Right cardiac atrium (tissue), 5 donors: ENCODE measurements at regions not wholly inside any gene's neighbourhood (a gene's known extent, or its start where the extent isn't known, plus 50 kb on each side); places are given as distances from the start of the nearest gene placed in this dataset.
A peak's percentile ranks its signal among the peaks of the same experiment; 100 is the strongest.

ENCODE experiments used
- ATAC-seq, 2 donors: fragments of 200-7000 bp; cut with Tn5 transposase; one replicate each; pipeline versions ENCODE4 v1.8.0 to v1.9.1; 2020; ENCODE audit warnings: moderate library complexity in 2 of 2, mild to moderate bottlenecking in 1 of 2
- DNase-seq, 3 donors: peaks; one replicate each; pipeline ENCODE4 v3.0.0-alpha.2; 2020
- H3K27ac ChIP-seq: one replicate; pipeline ENCODE4 v1.5.1; 2013; ENCODE audit warnings: mild to moderate bottlenecking, low read length, control low read depth, moderate library complexity
- H3K27me3 ChIP-seq: one replicate; pipeline ENCODE4 v1.6.1; 2013; ENCODE audit not compliant: control insufficient read depth, insufficient read depth
- H3K4me1 ChIP-seq: one replicate; pipeline ENCODE4 v1.6.1; 2013; ENCODE audit warnings: low read length; ENCODE audit not compliant: control insufficient read depth, insufficient read depth
- H3K4me3 ChIP-seq: one replicate; pipeline ENCODE4 v1.5.1; 2013; ENCODE audit warnings: low read length, control low read depth
- H3K9me3 ChIP-seq: one replicate; pipeline ENCODE4 v1.6.1; 2013; ENCODE audit warnings: low read length; ENCODE audit not compliant: control insufficient read depth
- WGBS: extraction: QIAGEN DNeasy Blood & Tissue Kit; methylation state at CpG from one replicate; pipeline ENCODE4 v1.1.7; 2013; 5-methylcytosine and 5-hydroxymethylcytosine counted together
- intact Hi-C, 4 donors: fragments of 100-400 bp; cut with DNase I; formaldehyde crosslinking; loops; one replicate each; pipeline versions ENCODE4 v1.11.0 to v1.14.0; 2022 to 2023
- donor health status: healthy with polysubstance abuse.
- donor health status: DM: no; HTN: yes; CAD: no.
- donor health status: DM: no; HTN: no; CAD: no.
- donor health status: DM: no; HTN: yes; CAD: no; lungs with severe emphysema.
- donor health status: DM: yes; HTN: yes; CAD: no.

- no peak overlapping the region for H3K4me3 ChIP-seq
- H3K27ac ChIP-seq: no peak overlapping the region
- H3K27me3 ChIP-seq: no peaks in the 10 kb centered on the region
- H3K9me3 ChIP-seq: no peaks in the 10 kb centered on the region
- 61% methylated on average over 2 of the region's 2 CpGs for WGBS
- intact Hi-C loops: loop anchor here in 3 of 4 donors (5.0 to 10.0 kb wide), 3 partner anchors 163 to 593 kb away; partner anchors contain the start of genes PLCL1 (in 3 of the 3) and MARS2 (in 2 of the 3)
- DNase-seq (no peak), ATAC-seq (no peak)
- no peaks in the 10 kb centered on the region for H3K4me1 ChIP-seq
Observed at GRCh38 chr2:198297350-198297749, 493.0 kb downstream of the PLCL1 start.

- H3K9me3 ChIP-seq: no peaks in the 10 kb centered on the region
- intact Hi-C loops: loop anchor here in 3 of 4 donors (5.0 to 10.0 kb wide), 3 partner anchors 162 to 592 kb away; partner anchors contain the start of genes PLCL1 (in 3 of the 3) and MARS2 (in 2 of the 3)
- no peak overlapping the region for H3K27ac ChIP-seq
- no peaks in the 10 kb centered on the region for H3K4me1 ChIP-seq
- H3K4me3 ChIP-seq: no peak overlapping the region
- peak in 2 of 3 donors; percentile 29 to 52 for DNase-seq
- WGBS: under 1% methylated on average over 8 of the region's 8 CpGs
- ATAC-seq: peak; percentile 73 to 79
- H3K27me3 ChIP-seq: no peaks in the 10 kb centered on the region
Observed at GRCh38 chr2:198296665-198297308, 492.4 kb downstream of the PLCL1 start.

- Histone ChIP-seq H3K4me1 (no peaks in the 10 kb centered on the region), H3K27me3 (no peaks in the 10 kb centered on the region), H3K27ac (no peak overlapping the region), H3K9me3 (no peaks in the 10 kb centered on the region), H3K4me3 (no peak overlapping the region)
- WGBS: 30% methylated on average over 1 of the region's 1 CpG
- intact Hi-C loops: loop anchor here in 3 of 4 donors (5.0 to 10.0 kb wide), 3 partner anchors 158 to 588 kb away; partner anchors contain the start of genes MARS2 (in 2 of the 3) and PLCL1 (in 1 of the 3)
- no peak for DNase-seq
- ATAC-seq: no peak
Observed at GRCh38 chr2:198293281-198293680, 488.9 kb downstream of the PLCL1 start.

GRCh38 chr2:198289811-198290210, 485.4 kb downstream of the PLCL1 start:
- intact Hi-C loops: loop anchor here in 3 of 4 donors (5.0 to 10.0 kb wide), 3 partner anchors 155 to 585 kb away; partner anchors contain the start of genes MARS2 (in 2 of the 3) and PLCL1 (in 1 of the 3)
- Histone ChIP-seq H3K4me3 (no peak overlapping the region), H3K27ac (no peak overlapping the region), H3K4me1 (no peaks in the 10 kb centered on the region), H3K27me3 (no peaks in the 10 kb centered on the region), H3K9me3 (no peaks in the 10 kb centered on the region)
- no peak for DNase-seq
- 91% methylated on average over 3 of the region's 3 CpGs for WGBS
- no peak for ATAC-seq

GRCh38 chr2:198287706-198288105, 483.3 kb downstream of the PLCL1 start:
- Histone ChIP-seq H3K27ac (no peak overlapping the region), H3K27me3 (no peaks in the 10 kb centered on the region), H3K4me3 (no peak overlapping the region), H3K4me1 (no peaks in the 10 kb centered on the region), H3K9me3 (no peaks in the 10 kb centered on the region)
- intact Hi-C loops: no loop called here
- WGBS: 38% methylated on average over 2 of the region's 2 CpGs
- ATAC-seq (no peak), DNase-seq (no peak)

GRCh38 chr2:198285216-198285615, 480.8 kb downstream of the PLCL1 start:
- 61% methylated on average over 5 of the region's 5 CpGs for WGBS
- Histone ChIP-seq H3K27ac (no peak overlapping the region), H3K4me1 (no peaks in the 10 kb centered on the region), H3K9me3 (no peaks in the 10 kb centered on the region), H3K27me3 (no peaks in the 10 kb centered on the region), H3K4me3 (no peak overlapping the region)
- DNase-seq: no peak
- intact Hi-C loops: no loop called here
- ATAC-seq: no peak

- Histone ChIP-seq H3K27me3 (no peaks in the 10 kb centered on the region), H3K27ac (no peak overlapping the region), H3K4me1 (no peaks in the 10 kb centered on the region), H3K4me3 (no peak overlapping the region), H3K9me3 (no peaks in the 10 kb centered on the region)
- 59% methylated on average over 2 of the region's 2 CpGs for WGBS
- intact Hi-C loops: no loop called here
- DNase-seq: no peak
- ATAC-seq: no peak
Observed at GRCh38 chr2:198283146-198283545, 478.8 kb downstream of the PLCL1 start.

- WGBS: 51% methylated on average over 3 of the region's 3 CpGs
Observed at GRCh38 chr2:198282061-198282460, 477.7 kb downstream of the PLCL1 start.

GRCh38 chr2:198280145-198280544, 475.8 kb downstream of the PLCL1 start:
- H3K27me3 ChIP-seq: no peaks in the 10 kb centered on the region
- WGBS: 84% methylated on average over 2 of the region's 2 CpGs

More at GRCh38 chr2:198282061-198282460, 477.7 kb downstream of the PLCL1 start:
- no peaks in the 10 kb centered on the region for H3K27me3 ChIP-seq
- intact Hi-C loops: no loop called here
- no peaks in the 10 kb centered on the region for H3K4me1 ChIP-seq
- no peak overlapping the region for H3K4me3 ChIP-seq
- ATAC-seq (no peak), DNase-seq (no peak)
- no peak overlapping the region for H3K27ac ChIP-seq
- H3K9me3 ChIP-seq: no peaks in the 10 kb centered on the region

GRCh38 chr2:198279026-198279425, 474.6 kb downstream of the PLCL1 start:
- 66% methylated on average over 5 of the region's 5 CpGs for WGBS
- no peaks in the 10 kb centered on the region for H3K9me3 ChIP-seq
- intact Hi-C loops: no loop called here
- H3K4me3 ChIP-seq: no peak overlapping the region
- H3K27me3 ChIP-seq: no peaks in the 10 kb centered on the region
- DNase-seq (no peak), ATAC-seq (no peak)
- H3K27ac ChIP-seq: no peak overlapping the region
- no peaks in the 10 kb centered on the region for H3K4me1 ChIP-seq

More at GRCh38 chr2:198280145-198280544, 475.8 kb downstream of the PLCL1 start:
- intact Hi-C loops: no loop called here
- ATAC-seq (no peak), DNase-seq (no peak)
- Histone ChIP-seq H3K4me1 (no peaks in the 10 kb centered on the region), H3K9me3 (no peaks in the 10 kb centered on the region), H3K4me3 (no peak overlapping the region), H3K27ac (no peak overlapping the region)

GRCh38 chr2:198277181-198277580, 472.8 kb downstream of the PLCL1 start:
- Histone ChIP-seq H3K4me3 (no peak overlapping the region), H3K9me3 (no peaks in the 10 kb centered on the region), H3K4me1 (no peaks in the 10 kb centered on the region), H3K27ac (no peak overlapping the region), H3K27me3 (no peaks in the 10 kb centered on the region)
- ATAC-seq (no peak), DNase-seq (no peak)
- WGBS: 78% methylated on average over 2 of the region's 2 CpGs
- intact Hi-C loops: no loop called here
